MM.1S (cell line): ENCODE measurements at regions not wholly inside any gene's neighbourhood (a gene's known extent, or its start where the extent isn't known, plus 50 kb on each side); places are given as distances from the start of the nearest gene placed in this dataset.

Experiments
- DNase-seq: peaks from one replicate; pipeline ENCODE4 v3.0.0-alpha.2; 2015
- H2AFZ ChIP-seq: fragments of 300-600 bp; sonication (generic); 2 replicates; pipeline ENCODE4 v1.6.0; 2016; ENCODE audit warnings: antibody characterized with exemption, low read length
- H3F3A ChIP-seq: fragments of 300-600 bp; sonication (generic); 2 replicates; pipeline ENCODE4 v1.6.1; 2016; ENCODE audit warnings: mild to moderate bottlenecking, antibody characterized with exemption, low read length, moderate library complexity, mixed read lengths; ENCODE audit not compliant: insufficient read depth
- H3K27ac ChIP-seq: fragments of 300-600 bp; sonication (generic); 2 replicates; pipeline ENCODE4 v1.5.1; 2016; ENCODE audit warnings: mild to moderate bottlenecking, low read length
- H3K27me3 ChIP-seq: fragments of 300-600 bp; sonication (generic); replicated peaks from 2 replicates; pipeline ENCODE4 v1.6.0; 2016; ENCODE audit warnings: low read length; ENCODE audit not compliant: insufficient read depth
- H3K36me3 ChIP-seq: fragments of 300-600 bp; sonication (generic); replicated peaks from 2 replicates; pipeline ENCODE4 v1.6.1; 2016; ENCODE audit warnings: mild to moderate bottlenecking, low read length, mixed read lengths; ENCODE audit not compliant: insufficient read depth
- H3K4me1 ChIP-seq: fragments of 300-600 bp; sonication (generic); 2 replicates; pipeline ENCODE4 v1.6.1; 2016; ENCODE audit warnings: low read length, mixed read lengths
- H3K4me2 ChIP-seq: fragments of 300-600 bp; sonication (generic); 2 replicates; pipeline ENCODE4 v1.6.0; 2016; ENCODE audit warnings: low read depth, low read length
- H3K4me3 ChIP-seq: fragments of 300-600 bp; sonication (generic); 2 replicates; pipeline ENCODE4 v1.5.1; 2016; ENCODE audit warnings: low read length, mixed read lengths
- H3K79me2 ChIP-seq: fragments of 300-600 bp; sonication (generic); 2 replicates; pipeline ENCODE4 v1.6.1; 2016; ENCODE audit warnings: mixed run types, low read length, mixed read lengths
- H3K9ac ChIP-seq: fragments of 300-600 bp; sonication (generic); 2 replicates; pipeline ENCODE4 v1.6.1; 2016; ENCODE audit warnings: low read length, mixed read lengths
- H3K9me2 ChIP-seq: fragments of 300-600 bp; sonication (generic); replicated peaks from 2 replicates; pipeline ENCODE4 v1.6.1; 2016; ENCODE audit warnings: mild to moderate bottlenecking, low read length, mixed read lengths; ENCODE audit not compliant: insufficient read depth
- H3K9me3 ChIP-seq: fragments of 300-600 bp; sonication (generic); replicated peaks from 2 replicates; pipeline ENCODE4 v1.6.1; 2016; ENCODE audit warnings: mild to moderate bottlenecking, low read length, mixed read lengths; ENCODE audit not compliant: insufficient read depth
- H4K20me1 ChIP-seq: fragments of 300-600 bp; sonication (generic); 2 replicates; pipeline ENCODE4 v1.6.1; 2016; ENCODE audit warnings: mild to moderate bottlenecking, low read length, moderate library complexity, mixed read lengths; ENCODE audit not compliant: insufficient read depth
- EZH2 ChIP-seq: fragments of 300-600 bp; sonication (generic); optimal IDR thresholded peaks from 2 replicates; pipeline ENCODE3; 2017; ENCODE audit warnings: low read depth, mild to moderate bottlenecking, antibody characterized with exemption, low read length, mixed read lengths
- EZH2phosphoT487 ChIP-seq: fragments of 300-600 bp; sonication (generic); IDR thresholded peaks from 2 replicates; pipeline ENCODE4 v1.6.1; 2018; ENCODE audit warnings: antibody characterized with exemption, low read length
- TF ChIP-seq, protein P1 (sequence below): fragments of 300-600 bp; sonication (generic); IDR thresholded peaks from 2 replicates; pipeline ENCODE4 v1.5.1; 2016; ENCODE audit warnings: antibody characterized with exemption, low read length, mixed read lengths

DNA sequence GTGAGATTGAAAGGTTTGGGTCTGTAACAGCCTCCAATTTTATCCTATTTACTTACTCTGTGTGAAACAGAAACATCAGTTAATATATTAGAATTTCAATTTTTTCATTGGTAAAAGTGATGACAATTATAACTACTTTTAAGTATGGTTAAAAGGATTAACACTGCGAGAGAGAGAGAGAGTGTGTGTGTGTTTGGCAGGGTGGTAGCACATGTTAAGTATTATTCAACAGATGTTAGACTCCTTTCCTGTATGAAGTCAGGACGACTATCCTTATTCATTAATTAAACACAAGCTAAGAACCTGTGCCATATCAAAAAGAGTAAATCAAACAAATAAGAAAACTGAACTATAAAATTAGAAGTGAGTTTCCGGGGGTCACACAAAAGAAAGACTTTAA is 662.5 kb downstream of the PLPP3 start:
- H3K27ac ChIP-seq: no peak overlapping the region

DNA sequence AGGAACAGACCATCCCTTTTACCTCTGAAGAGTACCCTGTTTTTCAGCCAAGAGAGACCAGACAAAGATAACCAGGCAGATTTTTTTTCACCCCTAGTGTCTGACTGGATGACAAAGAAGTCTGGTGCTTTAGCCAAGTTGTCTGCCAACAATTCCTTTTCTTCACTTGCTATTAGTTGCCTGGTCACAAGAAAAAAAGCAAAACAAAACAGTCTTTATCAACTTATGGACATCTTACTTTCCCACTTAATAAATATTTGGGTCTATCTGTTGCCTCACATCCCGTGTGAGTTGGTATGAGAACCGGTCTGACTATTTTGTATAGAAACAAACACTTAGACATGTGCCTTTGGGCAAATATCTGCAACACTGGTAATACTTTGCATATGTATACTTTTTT is 662.9 kb downstream of the PLPP3 start:
- no peaks in the 10 kb centered on the region for H3K4me1 ChIP-seq
- H2AFZ ChIP-seq: no peak overlapping the region
- no peaks in the 10 kb centered on the region for H3F3A ChIP-seq
- H3K79me2 ChIP-seq: no peaks in the 10 kb centered on the region
- no peak for DNase-seq
- no peaks in the 10 kb centered on the region for H3K36me3 ChIP-seq
- no peaks in the 10 kb centered on the region for H3K27me3 ChIP-seq
- TF ChIP-seq EZH2: no peak
- TF ChIP-seq EZH2phosphoT487: no peak
- TF ChIP-seq, protein P1, sequence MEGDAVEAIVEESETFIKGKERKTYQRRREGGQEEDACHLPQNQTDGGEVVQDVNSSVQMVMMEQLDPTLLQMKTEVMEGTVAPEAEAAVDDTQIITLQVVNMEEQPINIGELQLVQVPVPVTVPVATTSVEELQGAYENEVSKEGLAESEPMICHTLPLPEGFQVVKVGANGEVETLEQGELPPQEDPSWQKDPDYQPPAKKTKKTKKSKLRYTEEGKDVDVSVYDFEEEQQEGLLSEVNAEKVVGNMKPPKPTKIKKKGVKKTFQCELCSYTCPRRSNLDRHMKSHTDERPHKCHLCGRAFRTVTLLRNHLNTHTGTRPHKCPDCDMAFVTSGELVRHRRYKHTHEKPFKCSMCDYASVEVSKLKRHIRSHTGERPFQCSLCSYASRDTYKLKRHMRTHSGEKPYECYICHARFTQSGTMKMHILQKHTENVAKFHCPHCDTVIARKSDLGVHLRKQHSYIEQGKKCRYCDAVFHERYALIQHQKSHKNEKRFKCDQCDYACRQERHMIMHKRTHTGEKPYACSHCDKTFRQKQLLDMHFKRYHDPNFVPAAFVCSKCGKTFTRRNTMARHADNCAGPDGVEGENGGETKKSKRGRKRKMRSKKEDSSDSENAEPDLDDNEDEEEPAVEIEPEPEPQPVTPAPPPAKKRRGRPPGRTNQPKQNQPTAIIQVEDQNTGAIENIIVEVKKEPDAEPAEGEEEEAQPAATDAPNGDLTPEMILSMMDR: no peak
- no peak overlapping the region for H3K4me2 ChIP-seq
- H4K20me1 ChIP-seq: no peaks in the 10 kb centered on the region
- H3K9me3 ChIP-seq: no peaks in the 10 kb centered on the region
- H3K27ac ChIP-seq: no peak overlapping the region
- H3K9ac ChIP-seq: no peak overlapping the region
- no peaks in the 10 kb centered on the region for H3K9me2 ChIP-seq
- H3K4me3 ChIP-seq: no peak overlapping the region

More for the DNA sequence above, 662.5 kb downstream of the PLPP3 start:
- Histone ChIP-seq H3K27me3 (no peaks in the 10 kb centered on the region), H3K36me3 (no peaks in the 10 kb centered on the region), H3K9me3 (no peaks in the 10 kb centered on the region), H3K4me3 (no peak overlapping the region), H3K9ac (no peak overlapping the region), H2AFZ (no peak overlapping the region), H3F3A (no peaks in the 10 kb centered on the region), H3K9me2 (no peaks in the 10 kb centered on the region), H3K4me2 (no peak overlapping the region), H3K79me2 (no peaks in the 10 kb centered on the region), H4K20me1 (no peaks in the 10 kb centered on the region), H3K4me1 (no peaks in the 10 kb centered on the region)
- no peak for TF ChIP-seq EZH2
- TF ChIP-seq EZH2phosphoT487: no peak
- TF ChIP-seq, protein P1: no peak
- no peak for DNase-seq

DNA sequence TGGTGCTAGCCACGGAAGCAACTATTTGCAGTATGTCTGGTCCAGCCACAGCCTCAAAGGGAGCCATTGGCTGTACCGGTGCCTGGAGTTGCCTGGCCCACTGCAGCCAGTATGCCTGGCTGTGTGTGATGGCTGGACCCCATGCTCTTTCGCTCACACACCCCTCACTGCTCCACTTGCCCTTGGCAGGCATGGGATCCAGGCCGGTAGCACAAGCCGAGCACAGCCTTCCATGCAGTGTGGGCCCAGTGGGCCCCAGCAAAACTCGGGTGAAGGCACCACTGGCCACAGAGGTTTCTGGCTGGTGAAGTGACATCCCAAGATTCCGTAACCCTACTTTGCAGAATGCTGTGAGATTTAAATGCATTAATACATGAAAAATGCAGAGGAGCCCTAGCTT is 665.8 kb downstream of the PLPP3 start:
- Histone ChIP-seq H3K4me1 (no peaks in the 10 kb centered on the region), H3K9ac (no peak overlapping the region), H3K4me2 (no peak overlapping the region), H3K9me2 (no peaks in the 10 kb centered on the region), H3F3A (no peaks in the 10 kb centered on the region), H4K20me1 (no peaks in the 10 kb centered on the region), H3K4me3 (no peak overlapping the region), H3K27me3 (no peaks in the 10 kb centered on the region), H2AFZ (no peak overlapping the region), H3K36me3 (no peaks in the 10 kb centered on the region), H3K27ac (no peak overlapping the region), H3K79me2 (no peaks in the 10 kb centered on the region), H3K9me3 (no peaks in the 10 kb centered on the region)
- DNase-seq: no peak
- TF ChIP-seq, protein P1: no peak
- TF ChIP-seq EZH2phosphoT487: no peak
- TF ChIP-seq EZH2: no peak
